Vagina (tissue), 2 donors: ENCODE measurements at regions not wholly inside any gene's neighbourhood (a gene's known extent, or its start where the extent isn't known, plus 50 kb on each side); places are given as distances from the start of the nearest gene placed in this dataset.
"Not testable (repeated sequence)": the region's sequence is repeated elsewhere in the genome, so short reads cannot be mapped to it uniquely, and the experiment has no call there.

Experiments used
- CTCF ChIP-seq, 3 experiments: fragments of 450-650 bp in 2 of 3; fragments of 200-600 bp in 1 of 3; sonication (generic) in 1 of 3; IDR thresholded peaks; one replicate each; pipeline ENCODE4 v1.5.1; 2017 to 2019; ENCODE audit warnings: antibody characterized with exemption in 3 of 3, mild to moderate bottlenecking in 2 of 3, moderate library complexity in 2 of 3
- POLR2A ChIP-seq, 2 donors: fragments of 450-650 bp; IDR thresholded peaks; one replicate each; pipeline ENCODE4 v1.6.1; 2017; ENCODE audit warnings: antibody characterized with exemption in 2 of 2, mild to moderate bottlenecking in 2 of 2, moderate library complexity in 2 of 2
- POLR2AphosphoS5 ChIP-seq, 2 donors: sonication (generic); formaldehyde crosslinking; IDR thresholded peaks; one replicate each; pipeline ENCODE4 v1.9.0; 2017; ENCODE audit warnings: antibody characterized with exemption in 2 of 2, mild to moderate bottlenecking in 2 of 2, low read depth in 1 of 2; ENCODE audit not compliant: insufficient read depth in 1 of 2

DNA sequence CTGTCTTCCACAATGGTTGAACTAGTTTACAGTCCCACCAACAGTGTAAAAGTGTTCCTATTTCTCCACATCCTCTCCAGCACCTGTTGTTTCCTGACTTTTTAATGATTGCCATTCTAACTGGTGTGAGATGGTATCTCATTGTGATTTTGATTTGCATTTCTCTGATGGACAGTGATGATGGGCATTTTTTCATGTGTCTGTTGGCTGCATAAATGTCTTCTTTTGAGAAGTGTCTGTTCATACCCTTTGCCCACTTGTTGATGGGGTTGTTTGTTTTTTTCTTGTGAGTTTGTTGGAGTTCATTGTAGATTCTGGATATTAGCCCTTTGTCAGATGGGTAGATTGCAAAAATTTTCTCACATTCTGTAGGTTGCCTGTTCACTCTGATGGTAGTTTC, 153.1 kb downstream of the ALX1 start:
- not testable (repeated sequence) for TF ChIP-seq CTCF (IDR thresholded peaks at IDR 0.05); POLR2AphosphoS5 (IDR thresholded peaks at IDR 0.05; ENCODE audit: insufficient read depth in 1 of 2, low read depth in 1 of 2); POLR2A (IDR thresholded peaks at IDR 0.05)
